ENCODE measurements at regions not wholly inside any gene's neighbourhood (a gene's known extent, or its start where the extent isn't known, plus 50 kb on each side); places are given as distances from the start of the nearest gene placed in this dataset.
"Not testable (repeated sequence)": the region's sequence is repeated elsewhere in the genome, so short reads cannot be mapped to it uniquely, and the experiment has no call there.

DNA sequence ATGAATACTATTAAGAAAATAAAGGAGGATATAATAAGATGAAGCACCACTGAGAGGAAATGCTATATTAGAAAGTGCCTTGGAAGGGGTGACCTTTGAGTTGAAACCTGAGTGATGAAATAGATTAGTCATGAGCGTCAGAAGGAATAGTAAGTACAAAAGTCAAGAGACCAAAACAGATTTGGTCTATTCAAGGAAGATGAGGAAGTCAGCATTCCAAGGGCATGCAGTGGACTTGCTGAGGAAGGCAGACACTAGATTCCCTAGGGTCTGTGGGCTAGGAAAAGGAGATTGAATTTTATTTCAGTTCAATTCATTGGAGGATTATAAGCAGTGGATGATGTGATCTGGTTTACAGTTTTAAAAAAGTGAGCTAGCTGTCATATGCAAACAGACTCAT is 73.0 kb upstream of the WDFY3 start:
- Histone ChIP-seq H2AFZ (ENCODE audit: low read length) (no peak overlapping the region), H3K4me2 (ENCODE audit: low read length) (no peak overlapping the region), H3K79me2 (ENCODE audit: insufficient read depth, low read length) (no peaks in the 10 kb centered on the region), H3F3A (ENCODE audit: insufficient read depth, low read length) (no peaks in the 10 kb centered on the region), H3K9ac (ENCODE audit: low read length) (no peak overlapping the region), H3K9me2 (ENCODE audit: low read depth, low read length) (no peaks in the 10 kb centered on the region), H3K27ac (ENCODE audit: low read depth, low read length, poor library complexity, severe bottlenecking) (no peak overlapping the region), H3K27me3 (ENCODE audit: insufficient read depth, low read length) (no peaks in the 10 kb centered on the region; the same call in 1 of the 2 replicates), H3K9me3 (ENCODE audit: low read length) (no peaks in the 10 kb centered on the region), H3K36me3 (ENCODE audit: insufficient read depth, low read length) (no peaks in the 10 kb centered on the region), H3K4me1 (ENCODE audit: insufficient read depth, low read length, severe bottlenecking) (peaks cover 6% of the 10 kb centered on the region), H3K4me3 (ENCODE audit: low read depth, low read length, poor library complexity, severe bottlenecking) (no peak overlapping the region), H4K20me1 (ENCODE audit: insufficient read depth, low read length) (no peaks in the 10 kb centered on the region)
- TF ChIP-seq EZH2 (IDR thresholded peaks at IDR 0.05; ENCODE audit: borderline replicate concordance, low read length), result no peak
- TF ChIP-seq, protein P1, sequence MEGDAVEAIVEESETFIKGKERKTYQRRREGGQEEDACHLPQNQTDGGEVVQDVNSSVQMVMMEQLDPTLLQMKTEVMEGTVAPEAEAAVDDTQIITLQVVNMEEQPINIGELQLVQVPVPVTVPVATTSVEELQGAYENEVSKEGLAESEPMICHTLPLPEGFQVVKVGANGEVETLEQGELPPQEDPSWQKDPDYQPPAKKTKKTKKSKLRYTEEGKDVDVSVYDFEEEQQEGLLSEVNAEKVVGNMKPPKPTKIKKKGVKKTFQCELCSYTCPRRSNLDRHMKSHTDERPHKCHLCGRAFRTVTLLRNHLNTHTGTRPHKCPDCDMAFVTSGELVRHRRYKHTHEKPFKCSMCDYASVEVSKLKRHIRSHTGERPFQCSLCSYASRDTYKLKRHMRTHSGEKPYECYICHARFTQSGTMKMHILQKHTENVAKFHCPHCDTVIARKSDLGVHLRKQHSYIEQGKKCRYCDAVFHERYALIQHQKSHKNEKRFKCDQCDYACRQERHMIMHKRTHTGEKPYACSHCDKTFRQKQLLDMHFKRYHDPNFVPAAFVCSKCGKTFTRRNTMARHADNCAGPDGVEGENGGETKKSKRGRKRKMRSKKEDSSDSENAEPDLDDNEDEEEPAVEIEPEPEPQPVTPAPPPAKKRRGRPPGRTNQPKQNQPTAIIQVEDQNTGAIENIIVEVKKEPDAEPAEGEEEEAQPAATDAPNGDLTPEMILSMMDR (IDR thresholded peaks at IDR 0.05; ENCODE audit: low read length), result no peak

DNA sequence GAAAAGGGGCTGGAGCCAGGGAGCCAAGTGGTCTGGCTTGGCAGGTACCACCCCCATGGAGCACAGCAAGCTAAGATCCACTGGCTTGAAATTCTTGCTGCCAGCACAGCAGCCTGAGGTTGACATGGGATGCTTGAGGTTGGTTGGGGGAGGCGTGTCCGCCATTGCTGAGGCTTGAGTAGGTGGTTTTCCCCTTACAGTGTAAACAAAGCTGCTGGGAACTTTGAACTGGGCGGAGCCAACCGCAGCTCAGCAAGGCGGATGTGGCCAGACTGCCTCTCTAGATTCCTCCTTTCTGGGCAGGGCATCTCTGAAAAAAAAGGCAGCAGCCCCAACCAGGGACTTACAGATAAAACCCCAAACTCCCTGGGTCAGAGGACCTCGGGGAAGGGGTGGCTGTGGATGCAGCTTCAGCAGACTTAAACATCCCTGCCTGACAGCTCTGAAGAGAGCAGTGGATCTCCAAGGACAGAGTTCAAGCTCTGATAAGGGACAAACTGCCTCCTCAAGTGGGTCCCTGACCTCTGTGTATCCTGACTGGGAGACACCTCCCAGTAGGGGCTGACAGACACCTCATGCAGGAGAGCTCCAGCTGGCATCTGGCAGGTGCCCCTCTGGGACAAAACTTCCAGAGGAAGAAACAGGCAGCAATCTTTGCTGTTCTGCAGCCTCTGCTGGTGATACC is 77.5 kb upstream of the WDFY3 start:
- H3K9me2 ChIP-seq (ENCODE audit: low read depth, low read length); H3K4me3 ChIP-seq (ENCODE audit: low read depth, low read length, poor library complexity, severe bottlenecking); H3K27ac ChIP-seq (ENCODE audit: low read depth, low read length, poor library complexity, severe bottlenecking); H4K20me1 ChIP-seq (ENCODE audit: insufficient read depth, low read length); H3K27me3 ChIP-seq (ENCODE audit: insufficient read depth, low read length); H3K4me1 ChIP-seq (ENCODE audit: insufficient read depth, low read length, severe bottlenecking); H3K4me2 ChIP-seq (ENCODE audit: low read length); H3K36me3 ChIP-seq (ENCODE audit: insufficient read depth, low read length); H3F3A ChIP-seq (ENCODE audit: insufficient read depth, low read length); H3K9ac ChIP-seq (ENCODE audit: low read length); H2AFZ ChIP-seq (ENCODE audit: low read length); H3K9me3 ChIP-seq (ENCODE audit: low read length); H3K79me2 ChIP-seq (ENCODE audit: insufficient read depth, low read length): not testable (repeated sequence)

DNA sequence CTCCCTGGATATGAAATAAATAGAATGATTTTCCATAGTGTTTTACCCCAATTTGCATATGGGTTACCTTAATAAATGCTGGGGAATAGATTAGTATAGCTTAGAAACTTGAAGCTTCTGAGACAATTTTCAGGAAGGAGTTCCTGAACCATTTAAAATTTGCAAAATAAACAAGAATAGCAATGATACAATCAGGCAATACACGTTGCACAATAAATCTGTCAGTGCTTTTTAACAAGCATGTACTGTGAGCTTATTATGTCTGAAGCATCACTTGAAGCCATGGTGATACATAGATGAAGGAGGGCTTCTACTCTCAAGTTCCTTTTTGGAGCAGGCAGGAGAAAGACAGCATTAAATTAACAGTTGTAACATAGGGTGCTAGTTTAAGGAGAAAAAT is 84.2 kb upstream of the WDFY3 start:
- TF ChIP-seq, protein P1 (IDR thresholded peaks at IDR 0.05; ENCODE audit: low read length), result no peak
- TF ChIP-seq EZH2 (IDR thresholded peaks at IDR 0.05; ENCODE audit: borderline replicate concordance, low read length), result no peak
- H3K9ac ChIP-seq (ENCODE audit: low read length), result no peak overlapping the region
- no peaks in the 10 kb centered on the region; the same call in 1 of the 2 replicates for H3K27me3 ChIP-seq (ENCODE audit: insufficient read depth, low read length)
- H3K27ac ChIP-seq (ENCODE audit: low read depth, low read length, poor library complexity, severe bottlenecking), result no peak overlapping the region
- H3K9me3 ChIP-seq (ENCODE audit: low read length), result no peaks in the 10 kb centered on the region
- H3K79me2 ChIP-seq (ENCODE audit: insufficient read depth, low read length), result no peaks in the 10 kb centered on the region
- no peaks in the 10 kb centered on the region for H3F3A ChIP-seq (ENCODE audit: insufficient read depth, low read length)
- no peak overlapping the region for H3K4me2 ChIP-seq (ENCODE audit: low read length)
- H3K9me2 ChIP-seq (ENCODE audit: low read depth, low read length), result no peaks in the 10 kb centered on the region
- H4K20me1 ChIP-seq (ENCODE audit: insufficient read depth, low read length), result no peaks in the 10 kb centered on the region
- H3K4me1 ChIP-seq (ENCODE audit: insufficient read depth, low read length, severe bottlenecking), result no peaks in the 10 kb centered on the region
- H2AFZ ChIP-seq (ENCODE audit: low read length), result no peak overlapping the region
- H3K4me3 ChIP-seq (ENCODE audit: low read depth, low read length, poor library complexity, severe bottlenecking), result no peak overlapping the region
- no peaks in the 10 kb centered on the region; the same call in 1 of the 2 replicates for H3K36me3 ChIP-seq (ENCODE audit: insufficient read depth, low read length)

GRCh38 chr4:85051526-85051925 is 85.0 kb upstream of the WDFY3 start:
- no peaks in the 10 kb centered on the region; the same call in 1 of the 2 replicates for H3K27me3 ChIP-seq (ENCODE audit: insufficient read depth, low read length)

DNA sequence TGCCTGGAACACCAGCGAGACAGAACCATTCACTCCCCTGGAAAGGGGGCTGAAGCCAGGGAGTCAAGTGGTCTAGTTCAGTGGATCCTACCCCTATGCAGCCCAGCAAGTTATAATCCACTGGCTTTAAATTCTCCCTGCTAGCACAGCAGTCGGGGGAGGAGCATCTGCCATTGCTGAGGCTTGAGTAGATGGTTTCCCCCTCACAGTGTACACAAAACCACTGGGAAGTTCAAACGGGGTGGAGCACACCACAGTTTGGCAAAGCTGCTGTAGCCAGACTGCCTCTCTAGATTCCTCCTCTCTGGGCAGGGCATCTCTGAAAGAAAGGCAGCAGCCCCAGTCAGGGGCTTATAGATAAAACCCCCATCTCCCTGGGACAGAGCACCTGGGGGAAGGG is 88.4 kb upstream of the WDFY3 start:
- not testable (repeated sequence) for H4K20me1 ChIP-seq (ENCODE audit: insufficient read depth, low read length); H3K9me3 ChIP-seq (ENCODE audit: low read length); H3K79me2 ChIP-seq (ENCODE audit: insufficient read depth, low read length); H3K4me1 ChIP-seq (ENCODE audit: insufficient read depth, low read length, severe bottlenecking); H3K36me3 ChIP-seq (ENCODE audit: insufficient read depth, low read length); H3K4me3 ChIP-seq (ENCODE audit: low read depth, low read length, poor library complexity, severe bottlenecking); H3K4me2 ChIP-seq (ENCODE audit: low read length); H2AFZ ChIP-seq (ENCODE audit: low read length); H3K9me2 ChIP-seq (ENCODE audit: low read depth, low read length); H3K27me3 ChIP-seq (ENCODE audit: insufficient read depth, low read length); H3K27ac ChIP-seq (ENCODE audit: low read depth, low read length, poor library complexity, severe bottlenecking); H3F3A ChIP-seq (ENCODE audit: insufficient read depth, low read length); H3K9ac ChIP-seq (ENCODE audit: low read length)

More at GRCh38 chr4:85051526-85051925, 85.0 kb upstream of the WDFY3 start:
- Histone ChIP-seq H2AFZ (ENCODE audit: low read length) (no peak overlapping the region), H3K4me2 (ENCODE audit: low read length) (no peak overlapping the region), H3K79me2 (ENCODE audit: insufficient read depth, low read length) (no peaks in the 10 kb centered on the region), H3K9ac (ENCODE audit: low read length) (no peak overlapping the region), H3K36me3 (ENCODE audit: insufficient read depth, low read length) (no peaks in the 10 kb centered on the region; the same call in 1 of the 2 replicates), H3K9me2 (ENCODE audit: low read depth, low read length) (no peaks in the 10 kb centered on the region), H3F3A (ENCODE audit: insufficient read depth, low read length) (no peaks in the 10 kb centered on the region), H4K20me1 (ENCODE audit: insufficient read depth, low read length) (no peaks in the 10 kb centered on the region), H3K4me3 (ENCODE audit: low read depth, low read length, poor library complexity, severe bottlenecking) (no peak overlapping the region), H3K9me3 (ENCODE audit: low read length) (no peaks in the 10 kb centered on the region), H3K27ac (ENCODE audit: low read depth, low read length, poor library complexity, severe bottlenecking) (no peak overlapping the region), H3K4me1 (ENCODE audit: insufficient read depth, low read length, severe bottlenecking) (no peaks in the 10 kb centered on the region)
- TF ChIP-seq, protein P1 (IDR thresholded peaks at IDR 0.05; ENCODE audit: low read length), result no peak
- TF ChIP-seq EZH2 (IDR thresholded peaks at IDR 0.05; ENCODE audit: borderline replicate concordance, low read length), result no peak
